ENCODE measurements at regions not wholly inside any gene's neighbourhood (a gene's known extent, or its start where the extent isn't known, plus 50 kb on each side); places are given as distances from the start of the nearest gene placed in this dataset.

DNA sequence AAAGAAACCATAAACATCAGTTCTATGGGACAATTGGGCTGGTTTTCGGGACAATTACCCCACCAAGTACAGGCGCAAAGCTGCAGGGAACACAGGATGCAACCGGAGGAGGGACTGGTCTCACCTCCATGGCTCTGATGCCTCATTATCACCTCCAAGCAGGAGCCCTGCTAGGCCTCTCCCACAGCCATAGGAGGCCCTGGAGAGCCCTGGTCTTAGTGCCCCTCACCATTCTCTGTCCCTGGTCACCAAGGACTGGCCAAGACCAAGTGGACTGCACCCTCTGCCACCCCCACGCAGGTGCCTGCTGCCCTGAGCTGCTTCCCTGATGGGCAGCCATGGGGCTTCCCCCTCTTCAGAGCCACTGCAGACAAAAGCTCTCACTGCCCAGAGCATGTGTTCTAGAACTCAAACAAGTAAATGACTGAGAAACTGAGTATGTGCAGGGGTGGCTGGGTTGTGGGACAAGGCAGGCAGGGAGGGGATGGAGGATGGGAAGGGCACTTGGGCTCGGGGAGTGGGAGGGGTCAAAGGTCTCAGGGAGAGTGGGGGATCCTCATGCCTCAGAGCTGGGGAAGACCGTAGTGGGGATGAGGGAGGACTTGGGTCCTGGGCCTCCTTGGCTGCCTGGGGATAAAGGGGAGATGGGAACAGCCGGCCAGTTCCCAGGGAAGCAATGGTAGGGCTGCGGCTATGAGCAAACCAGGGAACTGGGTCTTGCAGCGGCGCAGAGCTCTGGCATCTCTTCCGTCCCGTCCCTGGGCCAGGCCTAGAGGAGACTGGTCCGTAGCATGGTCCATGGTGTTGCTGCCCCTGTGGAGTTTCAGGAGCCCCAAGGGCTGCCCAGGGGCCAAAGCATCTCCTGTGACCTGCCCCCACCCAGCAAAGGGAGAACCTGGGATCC, 435.1 kb downstream of the PREX1 start:
- H3K27me3 ChIP-seq (ENCODE audit: control insufficient read depth in 2 of 2, insufficient read depth in 2 of 2, low read length in 2 of 2): no peaks in the 10 kb centered on the region
- Mint-ChIP-seq H3K4me3 (no peak overlapping the region), H3K9me3 (peaks cover 12 to 35% (median 20%) of the 10 kb centered on the region in 7 donors), H3K27ac (no peak overlapping the region), H3K4me1 (no peaks in the 10 kb centered on the region), H3K27me3 (ENCODE audit: low read depth in 3 of 3) (peaks cover 2 to 11% (median 5%) of the 10 kb centered on the region in 3 donors), H3K36me3 (no peaks in the 10 kb centered on the region)
- H3K9me3 ChIP-seq (replicated peaks in 1 of 2; ENCODE audit: control insufficient read depth in 1 of 2, insufficient read depth in 1 of 2, low read length in 2 of 2): peaks cover 20 to 25% of the 10 kb centered on the region in 2 donors
- H3K79me2 ChIP-seq (ENCODE audit: insufficient read depth, low read length): no peaks in the 10 kb centered on the region
- no peaks in the 10 kb centered on the region for H4K20me1 ChIP-seq (ENCODE audit: insufficient read depth, low read length)
- H3K27ac ChIP-seq (ENCODE audit: low read depth in 1 of 2, low read length in 2 of 2): no peak overlapping the region
- WGBS (ENCODE audit: insufficient coverage): 93% methylated on average over 11 of the region's 13 CpGs
- intact Hi-C loops (cut with micrococcal nuclease): no loop called here
- H3K36me3 ChIP-seq (replicated peaks in 1 of 2; ENCODE audit: control insufficient read depth in 1 of 2, insufficient read depth in 2 of 2, low read length in 2 of 2): no peaks in the 10 kb centered on the region
- DNase-seq: no peak
- no peak for TF ChIP-seq CTCF (IDR thresholded peaks at IDR 0.05)
- no peak overlapping the region for H2AFZ ChIP-seq (ENCODE audit: insufficient read depth, low read depth, low read length, poor library complexity, severe bottlenecking)
- H3K9ac ChIP-seq (ENCODE audit: insufficient read depth, low read length, poor library complexity, severe bottlenecking): no peak overlapping the region
- no peak overlapping the region for H3K4me3 ChIP-seq (replicated peaks in 1 of 3; ENCODE audit: low read depth in 2 of 3, low read length in 3 of 3)
- no peaks in the 10 kb centered on the region for H3K4me1 ChIP-seq (ENCODE audit: control insufficient read depth in 1 of 2, insufficient read depth in 2 of 2, low read length in 2 of 2)
- H3K4me2 ChIP-seq (replicated peaks; ENCODE audit: extremely low read depth, low read length, poor library complexity, severe bottlenecking): no peak overlapping the region

- H3K27me3 Mint-ChIP-seq (ENCODE audit: low read depth in 3 of 3): peaks cover 3 to 11% (median 4%) of the 10 kb centered on the region in 3 donors
- H3K27me3 ChIP-seq (ENCODE audit: control insufficient read depth in 2 of 2, insufficient read depth in 2 of 2, low read length in 2 of 2): no peaks in the 10 kb centered on the region
- DNase-seq: no peak
- peaks cover 20 to 25% of the 10 kb centered on the region in 2 donors for H3K9me3 ChIP-seq (replicated peaks in 1 of 2; ENCODE audit: control insufficient read depth in 1 of 2, insufficient read depth in 1 of 2, low read length in 2 of 2)
- no peak overlapping the region for H3K4me3 ChIP-seq (replicated peaks in 1 of 3; ENCODE audit: low read depth in 2 of 3, low read length in 3 of 3)
- no peaks in the 10 kb centered on the region for H3K36me3 ChIP-seq (replicated peaks in 1 of 2; ENCODE audit: control insufficient read depth in 1 of 2, insufficient read depth in 2 of 2, low read length in 2 of 2)
- H3K4me1 ChIP-seq (ENCODE audit: control insufficient read depth in 1 of 2, insufficient read depth in 2 of 2, low read length in 2 of 2): no peaks in the 10 kb centered on the region
- TF ChIP-seq CTCF (IDR thresholded peaks at IDR 0.05): no peak
- H4K20me1 ChIP-seq (ENCODE audit: insufficient read depth, low read length): no peaks in the 10 kb centered on the region
- H3K36me3 Mint-ChIP-seq: no peaks in the 10 kb centered on the region
- H3K27ac ChIP-seq (ENCODE audit: low read depth in 1 of 2, low read length in 2 of 2): no peak overlapping the region
- no peaks in the 10 kb centered on the region for H3K4me1 Mint-ChIP-seq
- no peak overlapping the region for H3K9ac ChIP-seq (ENCODE audit: insufficient read depth, low read length, poor library complexity, severe bottlenecking)
- H2AFZ ChIP-seq (ENCODE audit: insufficient read depth, low read depth, low read length, poor library complexity, severe bottlenecking): no peak overlapping the region
- intact Hi-C loops (cut with micrococcal nuclease): no loop called here
- no peak overlapping the region for H3K4me3 Mint-ChIP-seq
- H3K9me3 Mint-ChIP-seq: peaks cover 12 to 35% (median 20%) of the 10 kb centered on the region in 7 donors
- no peaks in the 10 kb centered on the region for H3K79me2 ChIP-seq (ENCODE audit: insufficient read depth, low read length)
- no peak overlapping the region for H3K27ac Mint-ChIP-seq
- H3K4me2 ChIP-seq (replicated peaks; ENCODE audit: extremely low read depth, low read length, poor library complexity, severe bottlenecking): no peak overlapping the region
These were observed 436.8 kb downstream of the PREX1 start for GRCh38 chr20:48390981-48391380.

All from CD14-positive monocyte (primary cell).